HCEC 1CT (cell line): ENCODE measurements at regions not wholly inside any gene's neighbourhood (a gene's known extent, or its start where the extent isn't known, plus 50 kb on each side); places are given as distances from the start of the nearest gene placed in this dataset.
"Not testable (repeated sequence)": the region's sequence is repeated elsewhere in the genome, so short reads cannot be mapped to it uniquely, and the experiment has no call there.

Experiments
- DNase-seq: peaks from one replicate; pipeline ENCODE4 v3.0.0-alpha.2; 2017

DNA sequence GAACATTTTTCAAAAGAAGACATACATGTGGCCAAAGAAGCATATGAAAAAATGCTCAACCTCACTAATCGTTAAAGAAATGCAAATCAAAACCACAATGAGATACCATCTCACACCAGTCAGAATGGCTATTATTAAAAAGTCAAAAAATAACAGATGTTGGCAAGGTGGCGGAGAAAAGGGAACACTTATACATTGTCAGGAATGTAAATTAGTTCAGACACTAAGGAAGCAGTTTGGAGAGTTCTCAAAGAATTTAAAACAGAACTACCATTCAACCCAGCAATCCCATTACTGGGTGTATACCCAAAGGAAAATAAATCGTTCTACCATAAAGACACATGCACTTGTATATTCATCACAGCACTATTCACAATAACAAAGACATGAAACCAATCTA is 106.9 kb downstream of the APTX start:
- not testable (repeated sequence) for DNase-seq

DNA sequence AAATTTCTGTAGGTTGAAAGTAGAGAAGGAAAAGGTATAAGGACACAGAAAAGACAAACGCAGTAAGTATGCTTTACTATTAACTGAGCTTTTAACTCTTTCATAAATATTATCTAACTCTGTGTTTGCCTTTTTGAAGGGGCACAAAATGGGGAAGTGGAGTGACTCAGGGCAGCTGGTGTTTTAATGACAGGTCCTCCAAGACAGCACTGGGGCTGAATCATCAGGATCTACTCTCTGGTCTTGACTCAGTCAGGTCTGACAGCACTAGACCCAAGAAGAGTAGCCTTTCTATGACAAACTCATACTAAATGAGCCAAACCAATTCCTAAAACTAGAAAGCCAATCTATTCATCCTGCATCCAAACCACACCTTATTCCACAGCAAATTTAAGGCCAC is 102.2 kb downstream of the APTX start:
- peak; percentile 31 for DNase-seq

DNA sequence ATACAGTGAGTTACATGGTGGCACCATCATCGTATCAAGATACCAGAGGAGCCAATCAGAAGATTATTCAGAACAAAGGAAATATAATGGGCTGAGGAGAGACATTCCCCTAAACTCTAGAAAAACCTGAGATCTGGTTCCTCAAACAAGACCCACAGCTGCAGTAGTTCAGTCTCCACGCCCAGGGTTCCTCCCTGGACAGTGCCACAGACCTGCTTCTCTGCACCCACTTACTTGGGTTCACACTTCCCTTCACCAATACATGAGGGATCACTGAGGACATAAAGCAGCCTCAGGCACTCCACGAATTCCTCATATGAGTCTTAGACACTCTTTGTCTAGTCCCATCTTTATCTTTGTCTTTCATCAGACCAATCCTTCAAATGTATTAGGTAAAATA is 101.7 kb downstream of the APTX start:
- DNase-seq = no peak

DNA sequence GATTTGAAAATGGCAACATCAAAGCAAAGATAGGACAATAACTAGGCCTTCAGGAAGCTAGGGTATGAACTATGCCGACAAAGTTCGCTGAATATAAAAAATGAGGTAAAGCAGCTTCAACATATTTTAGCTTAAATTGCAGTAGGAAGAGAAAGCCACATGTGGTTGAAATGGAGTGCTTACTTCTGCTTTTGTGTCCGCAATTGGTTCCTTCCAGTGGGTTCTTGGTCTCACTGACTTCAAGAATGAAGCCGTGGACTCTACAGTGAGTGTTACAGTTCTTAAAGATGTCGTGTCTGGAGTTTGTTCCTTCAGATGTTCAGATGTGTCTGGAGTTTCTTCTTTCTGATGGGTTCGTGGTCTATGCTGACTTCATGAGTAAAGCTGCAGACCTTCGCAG is 95.2 kb downstream of the APTX start:
- DNase-seq = no peak

DNA sequence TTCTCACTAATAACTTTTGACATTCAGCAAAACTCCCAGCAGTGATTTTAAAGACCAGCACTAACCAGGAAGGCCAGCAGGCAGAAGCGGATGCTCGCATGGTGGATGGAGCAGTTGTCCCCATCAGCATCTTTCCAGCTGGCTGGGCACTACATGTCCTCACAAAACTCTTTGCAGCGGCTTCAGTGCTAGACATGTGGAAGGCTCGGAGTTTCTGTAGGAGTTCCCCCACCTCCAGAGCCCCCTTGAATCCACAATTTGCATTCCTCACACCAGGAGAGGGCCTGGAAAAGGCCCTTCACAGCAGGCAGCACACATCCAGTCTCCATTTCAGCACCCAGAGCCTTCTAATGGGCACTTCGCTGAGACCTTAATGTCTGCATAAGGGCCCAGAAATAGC is 85.6 kb downstream of the APTX start:
- DNase-seq = no peak

DNA sequence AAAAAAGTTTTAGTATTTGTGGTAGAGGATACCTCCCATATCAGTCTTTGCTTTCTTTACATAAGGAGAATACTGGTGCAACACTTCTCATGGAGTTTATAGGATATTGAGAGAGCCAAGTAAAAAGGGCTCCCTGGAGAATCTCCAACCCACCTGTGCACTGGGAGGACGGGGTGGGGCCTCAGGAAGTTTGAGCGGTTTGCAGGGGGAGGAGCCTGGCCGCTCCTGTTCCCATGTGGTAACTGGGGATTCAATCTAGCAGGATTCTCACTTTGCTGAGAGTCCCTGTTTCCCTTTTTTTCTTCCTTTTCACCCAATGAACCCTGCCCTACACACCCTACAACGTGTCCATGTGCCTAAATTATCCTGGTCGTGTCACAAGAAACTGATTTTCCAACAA is 82.8 kb downstream of the APTX start:
- no peak for DNase-seq
